ENCODE measurements at regions not wholly inside any gene's neighbourhood (a gene's known extent, or its start where the extent isn't known, plus 50 kb on each side); places are given as distances from the start of the nearest gene placed in this dataset.

- Mint-ChIP-seq H3K27me3 (no peaks in the 10 kb centered on the region), H3K36me3 (no peaks in the 10 kb centered on the region), H3K4me1 (no peaks in the 10 kb centered on the region), H3K9me3 (peaks cover 0 to 24% (median 4%) of the 10 kb centered on the region in 5 donors), H3K4me3 (no peak overlapping the region), H3K27ac (no peak overlapping the region)
- no peak overlapping the region for H3K27ac ChIP-seq (ENCODE audit: low read depth, low read length)
- no peak overlapping the region for H3K4me3 ChIP-seq (ENCODE audit: low read length)
- H3K36me3 ChIP-seq (ENCODE audit: insufficient read depth, low read length) = no peaks in the 10 kb centered on the region
- ChIA-PET POLR2A (no interaction called here), CTCF (no interaction called here)
- H3K27me3 ChIP-seq (ENCODE audit: insufficient read depth, low read length, poor library complexity, severe bottlenecking) = no peaks in the 10 kb centered on the region
- DNase-seq = no peak
- no peaks in the 10 kb centered on the region for H3K9me3 ChIP-seq (ENCODE audit: low read length)
- H3K4me1 ChIP-seq (ENCODE audit: insufficient read depth, low read length) = no peaks in the 10 kb centered on the region
Observed at GRCh38 chr17:53135969-53136368, 686.8 kb upstream of the KIF2B start.

- Histone ChIP-seq H3K27ac (ENCODE audit: low read depth, low read length) (no peak overlapping the region), H3K4me1 (ENCODE audit: insufficient read depth, low read length) (no peaks in the 10 kb centered on the region), H3K4me3 (ENCODE audit: low read length) (no peak overlapping the region), H3K9me3 (ENCODE audit: low read length) (no peaks in the 10 kb centered on the region), H3K27me3 (ENCODE audit: insufficient read depth, low read length, poor library complexity, severe bottlenecking) (no peaks in the 10 kb centered on the region), H3K36me3 (ENCODE audit: insufficient read depth, low read length) (no peaks in the 10 kb centered on the region)
- no peaks in the 10 kb centered on the region for H3K27me3 Mint-ChIP-seq
- peaks cover 2 to 19% (median 4%) of the 10 kb centered on the region in 5 donors for H3K9me3 Mint-ChIP-seq
- no peaks in the 10 kb centered on the region for H3K4me1 Mint-ChIP-seq
- no peak overlapping the region for H3K4me3 Mint-ChIP-seq
- no peaks in the 10 kb centered on the region for H3K36me3 Mint-ChIP-seq
- no peak for DNase-seq
- ChIA-PET CTCF (no interaction called here), POLR2A (no interaction called here)
- H3K27ac Mint-ChIP-seq = no peak overlapping the region
Observed at GRCh38 chr17:53134548-53134947, 688.2 kb upstream of the KIF2B start.

- no peaks in the 10 kb centered on the region for H3K27me3 Mint-ChIP-seq
- Histone ChIP-seq H3K27ac (ENCODE audit: low read depth, low read length) (no peak overlapping the region), H3K9me3 (ENCODE audit: low read length) (no peaks in the 10 kb centered on the region), H3K4me1 (ENCODE audit: insufficient read depth, low read length) (no peaks in the 10 kb centered on the region), H3K27me3 (ENCODE audit: insufficient read depth, low read length, poor library complexity, severe bottlenecking) (no peaks in the 10 kb centered on the region), H3K4me3 (ENCODE audit: low read length) (no peak overlapping the region), H3K36me3 (ENCODE audit: insufficient read depth, low read length) (no peaks in the 10 kb centered on the region)
- H3K9me3 Mint-ChIP-seq = peaks cover 4 to 15% (median 5%) of the 10 kb centered on the region in 5 donors
- POLR2A ChIA-PET = no interaction called here
- no peaks in the 10 kb centered on the region for H3K4me1 Mint-ChIP-seq
- H3K27ac Mint-ChIP-seq = no peak overlapping the region
- CTCF ChIA-PET = no interaction called here
- no peaks in the 10 kb centered on the region for H3K36me3 Mint-ChIP-seq
- DNase-seq = no peak
- H3K4me3 Mint-ChIP-seq = no peak overlapping the region
Observed at GRCh38 chr17:53133876-53134275, 688.9 kb upstream of the KIF2B start.

DNA sequence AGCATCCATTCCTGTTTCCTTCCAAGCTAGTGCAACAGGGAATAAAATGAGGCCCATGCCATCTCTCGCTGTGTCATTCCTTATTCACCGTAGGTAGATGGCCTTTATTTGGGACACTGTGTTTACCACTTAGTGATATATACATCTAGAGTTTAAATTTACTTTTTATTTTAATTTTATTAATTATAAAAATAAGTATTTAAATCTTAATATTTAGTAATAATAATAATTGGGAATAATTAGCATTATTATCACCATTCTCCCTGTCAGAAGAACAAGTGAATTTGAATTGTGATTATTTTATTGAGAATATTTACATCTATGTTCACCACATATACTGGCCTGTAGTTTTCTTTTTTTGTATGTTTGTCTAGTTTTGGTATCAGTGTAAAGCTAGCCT lies 692.9 kb upstream of the KIF2B start:
- Mint-ChIP-seq H3K36me3 (no peaks in the 10 kb centered on the region), H3K9me3 (peaks cover 4 to 10% (median 5%) of the 10 kb centered on the region in 5 donors), H3K27me3 (no peaks in the 10 kb centered on the region), H3K27ac (no peak overlapping the region), H3K4me1 (no peaks in the 10 kb centered on the region), H3K4me3 (no peak overlapping the region)
- Histone ChIP-seq H3K4me1 (ENCODE audit: insufficient read depth, low read length) (no peaks in the 10 kb centered on the region), H3K27me3 (ENCODE audit: insufficient read depth, low read length, poor library complexity, severe bottlenecking) (no peaks in the 10 kb centered on the region), H3K9me3 (ENCODE audit: low read length) (no peaks in the 10 kb centered on the region), H3K4me3 (ENCODE audit: low read length) (no peak overlapping the region), H3K36me3 (ENCODE audit: insufficient read depth, low read length) (no peaks in the 10 kb centered on the region), H3K27ac (ENCODE audit: low read depth, low read length) (no peak overlapping the region)
- ChIA-PET CTCF (no interaction called here), POLR2A (no interaction called here)
- DNase-seq = no peak

GRCh38 chr17:53127331-53127730 lies 695.4 kb upstream of the KIF2B start:
- Mint-ChIP-seq H3K27me3 (no peaks in the 10 kb centered on the region), H3K4me1 (no peaks in the 10 kb centered on the region), H3K4me3 (no peak overlapping the region), H3K9me3 (peaks cover 5 to 22% (median 7%) of the 10 kb centered on the region in 5 donors), H3K27ac (no peak overlapping the region), H3K36me3 (no peaks in the 10 kb centered on the region)
- H3K9me3 ChIP-seq (ENCODE audit: low read length) = no peaks in the 10 kb centered on the region
- no peaks in the 10 kb centered on the region for H3K36me3 ChIP-seq (ENCODE audit: insufficient read depth, low read length)
- DNase-seq = no peak
- ChIA-PET CTCF (no interaction called here), POLR2A (no interaction called here)
- no peaks in the 10 kb centered on the region for H3K27me3 ChIP-seq (ENCODE audit: insufficient read depth, low read length, poor library complexity, severe bottlenecking)
- H3K4me3 ChIP-seq (ENCODE audit: low read length) = no peak overlapping the region
- H3K27ac ChIP-seq (ENCODE audit: low read depth, low read length) = no peak overlapping the region
- no peaks in the 10 kb centered on the region for H3K4me1 ChIP-seq (ENCODE audit: insufficient read depth, low read length)

DNA sequence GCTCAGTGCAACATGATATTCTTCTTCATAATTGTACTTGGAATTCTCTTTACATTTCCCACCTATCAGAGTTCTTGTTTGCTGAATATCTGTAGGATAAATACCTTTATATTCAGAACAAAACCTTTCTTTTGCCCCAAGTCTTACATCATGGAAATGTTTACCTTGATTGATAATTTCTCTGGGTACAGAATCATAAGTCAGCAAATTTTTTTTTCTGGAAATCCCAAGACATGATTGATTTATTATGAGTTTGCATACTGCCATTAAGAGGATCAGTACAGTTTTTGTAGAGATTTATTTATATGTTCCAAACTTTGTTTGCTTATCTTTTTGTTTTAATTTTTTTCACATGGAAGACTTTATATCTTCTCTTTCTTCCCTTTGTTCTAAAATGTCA lies 699.8 kb upstream of the KIF2B start:
- Histone ChIP-seq H3K27ac (ENCODE audit: low read depth, low read length) (no peak overlapping the region), H3K36me3 (ENCODE audit: insufficient read depth, low read length) (no peaks in the 10 kb centered on the region), H3K4me1 (ENCODE audit: insufficient read depth, low read length) (no peaks in the 10 kb centered on the region), H3K4me3 (ENCODE audit: low read length) (no peak overlapping the region), H3K9me3 (ENCODE audit: low read length) (no peaks in the 10 kb centered on the region), H3K27me3 (ENCODE audit: insufficient read depth, low read length, poor library complexity, severe bottlenecking) (no peaks in the 10 kb centered on the region)
- no peaks in the 10 kb centered on the region for H3K4me1 Mint-ChIP-seq
- H3K9me3 Mint-ChIP-seq = peaks cover 3 to 24% (median 5%) of the 10 kb centered on the region in 5 donors
- H3K27me3 Mint-ChIP-seq = no peaks in the 10 kb centered on the region
- CTCF ChIA-PET = no interaction called here
- H3K27ac Mint-ChIP-seq = no peak overlapping the region
- POLR2A ChIA-PET = no interaction called here
- no peaks in the 10 kb centered on the region for H3K36me3 Mint-ChIP-seq
- no peak overlapping the region for H3K4me3 Mint-ChIP-seq
- no peak for DNase-seq

DNA sequence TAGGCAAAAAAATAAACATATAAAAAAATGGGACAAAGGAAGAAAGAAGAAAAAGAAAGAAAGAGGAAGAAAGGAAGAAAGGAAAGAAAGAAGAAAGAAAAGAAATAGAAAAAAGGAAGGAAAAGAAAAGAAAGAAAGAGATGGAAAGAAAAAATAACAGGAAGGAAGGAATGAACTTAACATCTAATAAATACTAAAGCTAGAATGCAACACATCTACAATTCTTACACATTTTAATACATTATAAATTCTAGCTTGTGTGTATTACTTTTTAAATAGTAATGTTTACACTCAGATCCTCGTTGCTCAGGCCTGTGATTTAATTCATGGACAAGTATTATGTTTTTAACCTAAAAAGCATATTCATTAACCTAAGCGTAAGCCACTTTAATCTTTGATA lies 703.0 kb upstream of the KIF2B start:
- Histone ChIP-seq H3K27ac (ENCODE audit: low read depth, low read length) (no peak overlapping the region), H3K27me3 (ENCODE audit: insufficient read depth, low read length, poor library complexity, severe bottlenecking) (no peaks in the 10 kb centered on the region), H3K4me3 (ENCODE audit: low read length) (no peak overlapping the region), H3K36me3 (ENCODE audit: insufficient read depth, low read length) (no peaks in the 10 kb centered on the region), H3K4me1 (ENCODE audit: insufficient read depth, low read length) (no peaks in the 10 kb centered on the region), H3K9me3 (ENCODE audit: low read length) (no peaks in the 10 kb centered on the region)
- Mint-ChIP-seq H3K9me3 (peaks cover 13 to 33% (median 18%) of the 10 kb centered on the region in 5 donors), H3K36me3 (no peaks in the 10 kb centered on the region), H3K27me3 (no peaks in the 10 kb centered on the region), H3K27ac (no peak overlapping the region), H3K4me3 (no peak overlapping the region), H3K4me1 (no peaks in the 10 kb centered on the region)
- ChIA-PET POLR2A (no interaction called here), CTCF (no interaction called here)
- no peak for DNase-seq

GRCh38 chr17:53118948-53119347 lies 703.8 kb upstream of the KIF2B start:
- POLR2A ChIA-PET = no interaction called here
- Mint-ChIP-seq H3K36me3 (no peaks in the 10 kb centered on the region), H3K9me3 (peaks cover 11 to 29% (median 18%) of the 10 kb centered on the region in 5 donors), H3K27ac (no peak overlapping the region), H3K4me3 (no peak overlapping the region), H3K4me1 (no peaks in the 10 kb centered on the region), H3K27me3 (no peaks in the 10 kb centered on the region)
- H3K4me1 ChIP-seq (ENCODE audit: insufficient read depth, low read length) = no peaks in the 10 kb centered on the region
- no peaks in the 10 kb centered on the region for H3K27me3 ChIP-seq (ENCODE audit: insufficient read depth, low read length, poor library complexity, severe bottlenecking)
- H3K9me3 ChIP-seq (ENCODE audit: low read length) = no peaks in the 10 kb centered on the region
- CTCF ChIA-PET = no interaction called here
- no peak overlapping the region for H3K4me3 ChIP-seq (ENCODE audit: low read length)
- no peaks in the 10 kb centered on the region for H3K36me3 ChIP-seq (ENCODE audit: insufficient read depth, low read length)
- H3K27ac ChIP-seq (ENCODE audit: low read depth, low read length) = no peak overlapping the region
- no peak for DNase-seq

- no peaks in the 10 kb centered on the region for H3K36me3 ChIP-seq (ENCODE audit: insufficient read depth, low read length)
- no peak for DNase-seq
- no peaks in the 10 kb centered on the region for H3K9me3 ChIP-seq (ENCODE audit: low read length)
- H3K36me3 Mint-ChIP-seq = no peaks in the 10 kb centered on the region
- H3K4me1 ChIP-seq (ENCODE audit: insufficient read depth, low read length) = no peaks in the 10 kb centered on the region
- H3K4me3 Mint-ChIP-seq = no peak overlapping the region
- no peak overlapping the region for H3K4me3 ChIP-seq (ENCODE audit: low read length)
- no peak overlapping the region for H3K27ac ChIP-seq (ENCODE audit: low read depth, low read length)
- no peaks in the 10 kb centered on the region for H3K27me3 ChIP-seq (ENCODE audit: insufficient read depth, low read length, poor library complexity, severe bottlenecking)
- H3K27ac Mint-ChIP-seq = no peak overlapping the region
- H3K9me3 Mint-ChIP-seq = peaks cover 5 to 11% (median 7%) of the 10 kb centered on the region in 5 donors
- ChIA-PET POLR2A (no interaction called here), CTCF (no interaction called here)
- no peaks in the 10 kb centered on the region for H3K27me3 Mint-ChIP-seq
- no peaks in the 10 kb centered on the region for H3K4me1 Mint-ChIP-seq
Observed at GRCh38 chr17:53106886-53107285, 715.8 kb upstream of the KIF2B start.
